Lower leg skin (tissue), 4 donors: ENCODE measurements at regions not wholly inside any gene's neighbourhood (a gene's known extent, or its start where the extent isn't known, plus 50 kb on each side); places are given as distances from the start of the nearest gene placed in this dataset.

ENCODE experiments used
- DNase-seq, 2 donors: peaks; one replicate each; pipeline ENCODE4 v3.0.0-alpha.2; 2019; ENCODE audit warnings: low spot score in 2 of 2
- H3K4me3 ChIP-seq: fragments of 200-600 bp; sonication (generic); 2 replicates; pipeline ENCODE4 v1.5.1; 2017; ENCODE audit warnings: mild to moderate bottlenecking, low read depth; ENCODE audit not compliant: poor library complexity, severe bottlenecking
- POLR2A ChIP-seq, 2 donors: fragments of 450-650 bp; IDR thresholded peaks; one replicate each; pipeline ENCODE4 v1.6.1; 2016 to 2017; ENCODE audit warnings: antibody characterized with exemption in 2 of 2, mild to moderate bottlenecking in 1 of 2, moderate library complexity in 1 of 2
- WGBS, 2 donors: methylation state at CpG; one replicate each; pipeline ENCODE4 v1.1.5; 2018; 5-methylcytosine and 5-hydroxymethylcytosine counted together
- intact Hi-C: fragments of 100-400 bp; cut with DNase I; formaldehyde crosslinking; loops from one replicate; pipeline ENCODE4 v1.15.0; 2023; ENCODE audit warnings: low total_unique reads
- TF ChIP-seq, protein P1 (sequence below), 3 donors: fragments of 450-650 bp; IDR thresholded peaks; one replicate each; pipeline ENCODE4 v1.5.1; 2016; ENCODE audit warnings: antibody characterized with exemption in 3 of 3, mild to moderate bottlenecking in 3 of 3, moderate library complexity in 2 of 3

DNA sequence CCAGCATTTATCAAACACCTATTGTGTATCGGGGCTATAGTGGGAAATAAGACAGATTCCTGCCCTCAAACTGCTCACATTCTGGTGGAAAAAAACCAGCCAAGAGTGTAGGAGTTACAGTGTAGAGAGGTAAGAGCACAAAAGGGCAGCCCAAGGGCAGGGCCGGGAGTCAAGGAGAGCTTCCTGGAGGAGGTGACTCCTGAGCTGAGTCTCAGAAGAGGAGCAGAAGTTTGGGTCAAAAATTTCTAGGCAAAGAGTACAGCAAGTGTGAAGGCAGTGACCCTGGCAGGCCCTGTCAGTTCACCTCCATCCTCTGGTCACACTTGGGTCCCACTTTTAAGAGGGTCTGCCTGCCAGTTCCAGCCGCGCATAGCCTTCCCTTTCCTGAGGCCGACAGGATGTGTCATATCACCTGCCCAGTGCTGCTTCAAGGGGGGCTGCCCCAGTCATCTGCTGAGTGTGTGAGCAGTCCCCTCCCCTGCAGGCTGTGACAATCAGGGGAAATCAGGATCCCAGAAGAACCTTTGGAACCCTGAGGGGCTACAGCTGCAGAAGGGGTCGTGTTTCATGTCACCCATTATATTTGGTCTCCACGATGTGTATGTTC lies 118.4 kb downstream of the GLI2 start:
- TF ChIP-seq, protein P1, sequence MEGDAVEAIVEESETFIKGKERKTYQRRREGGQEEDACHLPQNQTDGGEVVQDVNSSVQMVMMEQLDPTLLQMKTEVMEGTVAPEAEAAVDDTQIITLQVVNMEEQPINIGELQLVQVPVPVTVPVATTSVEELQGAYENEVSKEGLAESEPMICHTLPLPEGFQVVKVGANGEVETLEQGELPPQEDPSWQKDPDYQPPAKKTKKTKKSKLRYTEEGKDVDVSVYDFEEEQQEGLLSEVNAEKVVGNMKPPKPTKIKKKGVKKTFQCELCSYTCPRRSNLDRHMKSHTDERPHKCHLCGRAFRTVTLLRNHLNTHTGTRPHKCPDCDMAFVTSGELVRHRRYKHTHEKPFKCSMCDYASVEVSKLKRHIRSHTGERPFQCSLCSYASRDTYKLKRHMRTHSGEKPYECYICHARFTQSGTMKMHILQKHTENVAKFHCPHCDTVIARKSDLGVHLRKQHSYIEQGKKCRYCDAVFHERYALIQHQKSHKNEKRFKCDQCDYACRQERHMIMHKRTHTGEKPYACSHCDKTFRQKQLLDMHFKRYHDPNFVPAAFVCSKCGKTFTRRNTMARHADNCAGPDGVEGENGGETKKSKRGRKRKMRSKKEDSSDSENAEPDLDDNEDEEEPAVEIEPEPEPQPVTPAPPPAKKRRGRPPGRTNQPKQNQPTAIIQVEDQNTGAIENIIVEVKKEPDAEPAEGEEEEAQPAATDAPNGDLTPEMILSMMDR (IDR thresholded peaks at IDR 0.05): no peak
- no peak for TF ChIP-seq POLR2A (IDR thresholded peaks at IDR 0.05)
- no peak overlapping the region for H3K4me3 ChIP-seq
- DNase-seq: no peak
- 57 to 62% methylated on average over 5 to 7 of the region's 7 CpGs for WGBS, 2 donors
- intact Hi-C loops: no loop called here

DNA sequence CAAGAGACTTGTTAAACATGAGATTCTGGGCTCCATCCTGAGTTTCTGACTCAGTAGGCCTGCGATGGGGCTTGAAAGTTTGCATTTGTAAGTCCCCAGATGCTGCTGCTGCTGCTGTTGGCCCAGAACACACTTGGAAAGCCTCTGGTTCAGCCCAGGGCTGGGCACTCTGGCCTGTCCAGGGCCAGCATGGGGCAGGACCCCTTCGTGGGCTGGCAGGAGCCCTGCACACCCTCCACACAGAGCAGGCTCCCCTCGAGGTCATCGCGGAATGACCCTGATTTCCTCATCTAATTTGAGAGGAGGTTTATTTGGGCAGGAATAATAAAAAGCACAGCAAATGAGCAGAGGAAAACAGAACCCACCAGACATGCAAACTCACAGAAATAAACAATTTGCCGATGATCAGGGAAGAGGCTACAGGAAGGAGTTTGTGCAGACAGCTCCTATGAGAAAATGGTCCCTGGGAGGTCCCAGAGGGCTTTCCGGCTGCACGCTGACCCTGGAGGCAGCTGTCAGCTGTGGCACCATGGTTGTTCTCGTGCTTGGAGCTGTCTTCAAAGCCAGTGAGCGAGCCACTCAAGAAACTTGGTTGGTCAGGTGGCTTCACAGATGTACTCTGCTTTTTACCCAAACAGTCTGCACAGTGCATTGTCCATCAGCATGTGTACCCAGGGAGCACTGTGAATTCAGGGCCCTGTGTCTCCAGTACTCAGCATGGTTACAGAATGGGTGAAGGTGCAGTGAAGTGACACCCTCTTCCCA lies 119.3 kb downstream of the GLI2 start:
- no peak for TF ChIP-seq POLR2A (IDR thresholded peaks at IDR 0.05)
- TF ChIP-seq, protein P1 (IDR thresholded peaks at IDR 0.05): no peak
- H3K4me3 ChIP-seq: no peak overlapping the region
- intact Hi-C loops: no loop called here
- DNase-seq: no peak
- WGBS, 2 donors: 77 to 85% methylated on average over 10 of the region's 10 CpGs

GRCh38 chr2:120855855-120856405 lies 120.3 kb downstream of the GLI2 start:
- no peak for TF ChIP-seq POLR2A (IDR thresholded peaks at IDR 0.05)
- TF ChIP-seq, protein P1 (IDR thresholded peaks at IDR 0.05): no peak
- H3K4me3 ChIP-seq: no peak overlapping the region
- no peak for DNase-seq
- whole genome bisulfite sequencing, 2 donors: 82% methylated on average over 4 of the region's 4 CpGs
- intact Hi-C loops: no loop called here

DNA sequence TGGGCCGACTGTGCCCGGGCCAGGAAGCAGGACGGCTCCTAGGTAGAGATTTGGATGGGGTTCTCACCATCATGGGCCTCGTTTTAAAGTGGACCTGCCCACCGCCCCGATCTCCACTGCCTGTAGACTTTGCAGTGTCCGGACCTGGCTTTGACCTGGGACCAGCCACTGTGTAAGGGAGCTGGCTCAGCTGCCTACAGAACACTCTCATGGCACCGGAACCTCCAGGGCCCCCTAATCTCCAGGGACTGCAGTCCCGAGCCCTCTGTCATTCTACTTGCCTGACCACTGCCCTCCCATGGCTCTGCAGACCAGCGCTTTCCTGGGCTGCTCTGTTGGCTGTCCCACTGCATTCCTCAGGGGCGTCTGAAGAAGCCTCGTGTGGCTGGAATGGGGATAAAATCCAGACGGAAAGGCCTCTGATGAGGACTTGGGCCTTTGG lies 120.8 kb downstream of the GLI2 start:
- intact Hi-C loops: no loop called here
- TF ChIP-seq, protein P1 (IDR thresholded peaks at IDR 0.05): no peak
- no peak for TF ChIP-seq POLR2A (IDR thresholded peaks at IDR 0.05)
- DNase-seq: no peak
- 70 to 81% methylated on average over 11 to 13 of the region's 13 CpGs for WGBS, 2 donors
- H3K4me3 ChIP-seq: no peak overlapping the region

GRCh38 chr2:120857422-120857821 lies 121.8 kb downstream of the GLI2 start:
- no peak overlapping the region for H3K4me3 ChIP-seq
- no peak for TF ChIP-seq POLR2A (IDR thresholded peaks at IDR 0.05)
- TF ChIP-seq, protein P1 (IDR thresholded peaks at IDR 0.05): no peak
- no peak for DNase-seq
- 97% methylated on average over 3 to 4 of the region's 4 CpGs for WGBS, 2 donors
- intact Hi-C loops: no loop called here
